K562 (cell line): ENCODE measurements at regions not wholly inside any gene's neighbourhood (a gene's known extent, or its start where the extent isn't known, plus 50 kb on each side); places are given as distances from the start of the nearest gene placed in this dataset.
A peak's percentile ranks its signal among the peaks of the same experiment; 100 is the strongest.

Source experiments
- DIDO1 ChIP-seq: fragments of 450-650 bp; IDR thresholded peaks from 2 replicates; pipeline ENCODE4 v1.6.1; 2016; ENCODE audit warnings: low read depth, missing biosample characterization, missing genetic modification characterization
- GATAD2B ChIP-seq: fragments of 450-650 bp; IDR thresholded peaks from 2 replicates; pipeline ENCODE4 v1.6.1; 2017; ENCODE audit warnings: mild to moderate bottlenecking, borderline replicate concordance
- SRSF9 ChIP-seq: fragments of 200-400 bp; formaldehyde crosslinking; IDR thresholded peaks from 2 replicates; pipeline ENCODE4 v1.6.1; 2017; ENCODE audit warnings: low read depth, low read length, borderline replicate concordance
- TAF1 ChIP-seq: IDR thresholded peaks from 2 replicates; pipeline ENCODE4 v1.6.1; 2011; ENCODE audit warnings: mild to moderate bottlenecking, low read length, moderate library complexity; ENCODE audit not compliant: insufficient read depth, control insufficient read depth, severe bottlenecking; ENCODE audit errors: extremely low read depth
- TAF9B ChIP-seq: fragments of 450-650 bp; IDR thresholded peaks from 2 replicates; pipeline ENCODE4 v1.6.1; 2018; ENCODE audit warnings: mild to moderate bottlenecking; ENCODE audit not compliant: partially characterized antibody
- TF ChIP-seq, protein P1 (sequence below): IDR thresholded peaks from 2 replicates; pipeline ENCODE4 v1.6.1; 2016; ENCODE audit warnings: missing genetic modification characterization, missing compliant biosample characterization
- TF ChIP-seq, protein P2 (sequence below): fragments of 200-600 bp; sonication (generic); IDR thresholded peaks from one replicate; pipeline ENCODE4 v1.6.1; 2012; ENCODE audit warnings: mild to moderate bottlenecking, low read depth, low read length, inconsistent platforms
- TF ChIP-seq, protein P3 (sequence below): fragments of 450-650 bp; formaldehyde crosslinking; IDR thresholded peaks from 2 replicates; pipeline ENCODE4 v1.4.0; 2020; ENCODE audit warnings: mild to moderate bottlenecking
- TF ChIP-seq, protein P4 (sequence below), 2 experiments: fragments of 450-650 bp in 1 of 2; sonication (generic) in 1 of 2; formaldehyde crosslinking in 1 of 2; IDR thresholded peaks in 1 of 2; conservative IDR thresholded peaks in 1 of 2; 2 replicates each; pipeline versions ENCODE4 v1.6.1 to v1.8.1; 2016 to 2023; ENCODE audit warnings: mild to moderate bottlenecking in 2 of 2, moderate library complexity in 2 of 2, inconsistent platforms in 1 of 2, missing genetic modification reagents in 1 of 2

DNA sequence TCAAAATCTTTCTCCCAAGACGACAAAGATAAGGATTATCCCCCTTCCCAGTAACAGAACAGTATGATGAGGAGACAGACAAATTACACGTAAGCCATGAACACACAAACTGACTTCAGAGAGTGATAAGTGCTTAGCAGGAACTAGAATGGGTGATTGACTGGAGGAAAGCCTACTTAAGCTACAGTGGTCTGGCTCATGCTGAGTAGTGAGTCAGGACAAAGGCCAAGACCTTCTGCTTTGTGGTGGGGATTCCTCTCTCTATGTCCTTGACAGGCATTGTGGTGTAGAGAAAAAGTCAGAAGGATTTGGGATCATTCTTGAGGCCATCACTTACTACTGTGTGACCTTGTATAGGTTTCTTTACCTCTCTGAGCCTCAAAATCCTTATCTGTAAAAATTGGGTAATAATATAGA lies 381.9 kb upstream of the CCL2 start (continued):
- TF ChIP-seq, protein P1, sequence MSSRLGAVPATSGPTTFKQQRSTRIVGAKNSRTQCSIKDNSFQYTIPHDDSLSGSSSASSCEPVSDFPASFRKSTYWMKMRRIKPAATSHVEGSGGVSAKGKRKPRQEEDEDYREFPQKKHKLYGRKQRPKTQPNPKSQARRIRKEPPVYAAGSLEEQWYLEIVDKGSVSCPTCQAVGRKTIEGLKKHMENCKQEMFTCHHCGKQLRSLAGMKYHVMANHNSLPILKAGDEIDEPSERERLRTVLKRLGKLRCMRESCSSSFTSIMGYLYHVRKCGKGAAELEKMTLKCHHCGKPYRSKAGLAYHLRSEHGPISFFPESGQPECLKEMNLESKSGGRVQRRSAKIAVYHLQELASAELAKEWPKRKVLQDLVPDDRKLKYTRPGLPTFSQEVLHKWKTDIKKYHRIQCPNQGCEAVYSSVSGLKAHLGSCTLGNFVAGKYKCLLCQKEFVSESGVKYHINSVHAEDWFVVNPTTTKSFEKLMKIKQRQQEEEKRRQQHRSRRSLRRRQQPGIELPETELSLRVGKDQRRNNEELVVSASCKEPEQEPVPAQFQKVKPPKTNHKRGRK (tag) = 0 out of 2 replicates have a peak, but pooled peaks have one; percentile 17
- TF ChIP-seq SRSF9 = no peak
- TF ChIP-seq, protein P2, sequence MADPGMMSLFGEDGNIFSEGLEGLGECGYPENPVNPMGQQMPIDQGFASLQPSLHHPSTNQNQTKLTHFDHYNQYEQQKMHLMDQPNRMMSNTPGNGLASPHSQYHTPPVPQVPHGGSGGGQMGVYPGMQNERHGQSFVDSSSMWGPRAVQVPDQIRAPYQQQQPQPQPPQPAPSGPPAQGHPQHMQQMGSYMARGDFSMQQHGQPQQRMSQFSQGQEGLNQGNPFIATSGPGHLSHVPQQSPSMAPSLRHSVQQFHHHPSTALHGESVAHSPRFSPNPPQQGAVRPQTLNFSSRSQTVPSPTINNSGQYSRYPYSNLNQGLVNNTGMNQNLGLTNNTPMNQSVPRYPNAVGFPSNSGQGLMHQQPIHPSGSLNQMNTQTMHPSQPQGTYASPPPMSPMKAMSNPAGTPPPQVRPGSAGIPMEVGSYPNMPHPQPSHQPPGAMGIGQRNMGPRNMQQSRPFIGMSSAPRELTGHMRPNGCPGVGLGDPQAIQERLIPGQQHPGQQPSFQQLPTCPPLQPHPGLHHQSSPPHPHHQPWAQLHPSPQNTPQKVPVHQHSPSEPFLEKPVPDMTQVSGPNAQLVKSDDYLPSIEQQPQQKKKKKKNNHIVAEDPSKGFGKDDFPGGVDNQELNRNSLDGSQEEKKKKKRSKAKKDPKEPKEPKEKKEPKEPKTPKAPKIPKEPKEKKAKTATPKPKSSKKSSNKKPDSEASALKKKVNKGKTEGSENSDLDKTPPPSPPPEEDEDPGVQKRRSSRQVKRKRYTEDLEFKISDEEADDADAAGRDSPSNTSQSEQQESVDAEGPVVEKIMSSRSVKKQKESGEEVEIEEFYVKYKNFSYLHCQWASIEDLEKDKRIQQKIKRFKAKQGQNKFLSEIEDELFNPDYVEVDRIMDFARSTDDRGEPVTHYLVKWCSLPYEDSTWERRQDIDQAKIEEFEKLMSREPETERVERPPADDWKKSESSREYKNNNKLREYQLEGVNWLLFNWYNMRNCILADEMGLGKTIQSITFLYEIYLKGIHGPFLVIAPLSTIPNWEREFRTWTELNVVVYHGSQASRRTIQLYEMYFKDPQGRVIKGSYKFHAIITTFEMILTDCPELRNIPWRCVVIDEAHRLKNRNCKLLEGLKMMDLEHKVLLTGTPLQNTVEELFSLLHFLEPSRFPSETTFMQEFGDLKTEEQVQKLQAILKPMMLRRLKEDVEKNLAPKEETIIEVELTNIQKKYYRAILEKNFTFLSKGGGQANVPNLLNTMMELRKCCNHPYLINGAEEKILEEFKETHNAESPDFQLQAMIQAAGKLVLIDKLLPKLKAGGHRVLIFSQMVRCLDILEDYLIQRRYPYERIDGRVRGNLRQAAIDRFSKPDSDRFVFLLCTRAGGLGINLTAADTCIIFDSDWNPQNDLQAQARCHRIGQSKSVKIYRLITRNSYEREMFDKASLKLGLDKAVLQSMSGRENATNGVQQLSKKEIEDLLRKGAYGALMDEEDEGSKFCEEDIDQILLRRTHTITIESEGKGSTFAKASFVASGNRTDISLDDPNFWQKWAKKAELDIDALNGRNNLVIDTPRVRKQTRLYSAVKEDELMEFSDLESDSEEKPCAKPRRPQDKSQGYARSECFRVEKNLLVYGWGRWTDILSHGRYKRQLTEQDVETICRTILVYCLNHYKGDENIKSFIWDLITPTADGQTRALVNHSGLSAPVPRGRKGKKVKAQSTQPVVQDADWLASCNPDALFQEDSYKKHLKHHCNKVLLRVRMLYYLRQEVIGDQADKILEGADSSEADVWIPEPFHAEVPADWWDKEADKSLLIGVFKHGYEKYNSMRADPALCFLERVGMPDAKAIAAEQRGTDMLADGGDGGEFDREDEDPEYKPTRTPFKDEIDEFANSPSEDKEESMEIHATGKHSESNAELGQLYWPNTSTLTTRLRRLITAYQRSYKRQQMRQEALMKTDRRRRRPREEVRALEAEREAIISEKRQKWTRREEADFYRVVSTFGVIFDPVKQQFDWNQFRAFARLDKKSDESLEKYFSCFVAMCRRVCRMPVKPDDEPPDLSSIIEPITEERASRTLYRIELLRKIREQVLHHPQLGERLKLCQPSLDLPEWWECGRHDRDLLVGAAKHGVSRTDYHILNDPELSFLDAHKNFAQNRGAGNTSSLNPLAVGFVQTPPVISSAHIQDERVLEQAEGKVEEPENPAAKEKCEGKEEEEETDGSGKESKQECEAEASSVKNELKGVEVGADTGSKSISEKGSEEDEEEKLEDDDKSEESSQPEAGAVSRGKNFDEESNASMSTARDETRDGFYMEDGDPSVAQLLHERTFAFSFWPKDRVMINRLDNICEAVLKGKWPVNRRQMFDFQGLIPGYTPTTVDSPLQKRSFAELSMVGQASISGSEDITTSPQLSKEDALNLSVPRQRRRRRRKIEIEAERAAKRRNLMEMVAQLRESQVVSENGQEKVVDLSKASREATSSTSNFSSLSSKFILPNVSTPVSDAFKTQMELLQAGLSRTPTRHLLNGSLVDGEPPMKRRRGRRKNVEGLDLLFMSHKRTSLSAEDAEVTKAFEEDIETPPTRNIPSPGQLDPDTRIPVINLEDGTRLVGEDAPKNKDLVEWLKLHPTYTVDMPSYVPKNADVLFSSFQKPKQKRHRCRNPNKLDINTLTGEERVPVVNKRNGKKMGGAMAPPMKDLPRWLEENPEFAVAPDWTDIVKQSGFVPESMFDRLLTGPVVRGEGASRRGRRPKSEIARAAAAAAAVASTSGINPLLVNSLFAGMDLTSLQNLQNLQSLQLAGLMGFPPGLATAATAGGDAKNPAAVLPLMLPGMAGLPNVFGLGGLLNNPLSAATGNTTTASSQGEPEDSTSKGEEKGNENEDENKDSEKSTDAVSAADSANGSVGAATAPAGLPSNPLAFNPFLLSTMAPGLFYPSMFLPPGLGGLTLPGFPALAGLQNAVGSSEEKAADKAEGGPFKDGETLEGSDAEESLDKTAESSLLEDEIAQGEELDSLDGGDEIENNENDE = no peak
- TF ChIP-seq, protein P3, sequence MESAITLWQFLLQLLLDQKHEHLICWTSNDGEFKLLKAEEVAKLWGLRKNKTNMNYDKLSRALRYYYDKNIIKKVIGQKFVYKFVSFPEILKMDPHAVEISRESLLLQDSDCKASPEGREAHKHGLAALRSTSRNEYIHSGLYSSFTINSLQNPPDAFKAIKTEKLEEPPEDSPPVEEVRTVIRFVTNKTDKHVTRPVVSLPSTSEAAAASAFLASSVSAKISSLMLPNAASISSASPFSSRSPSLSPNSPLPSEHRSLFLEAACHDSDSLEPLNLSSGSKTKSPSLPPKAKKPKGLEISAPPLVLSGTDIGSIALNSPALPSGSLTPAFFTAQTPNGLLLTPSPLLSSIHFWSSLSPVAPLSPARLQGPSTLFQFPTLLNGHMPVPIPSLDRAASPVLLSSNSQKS (CRISPR knock-in tag) = no peak
- TF ChIP-seq GATAD2B = 0 out of 2 replicates have a peak, but pooled peaks have one; percentile 60
- TF ChIP-seq TAF9B = peak; percentile 49
- TF ChIP-seq, protein P4, sequence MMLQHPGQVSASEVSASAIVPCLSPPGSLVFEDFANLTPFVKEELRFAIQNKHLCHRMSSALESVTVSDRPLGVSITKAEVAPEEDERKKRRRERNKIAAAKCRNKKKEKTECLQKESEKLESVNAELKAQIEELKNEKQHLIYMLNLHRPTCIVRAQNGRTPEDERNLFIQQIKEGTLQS (IDR thresholded peaks at IDR 0.05) = peak; percentile 43
- TF ChIP-seq, protein P4 (CRISPR knock-in tag; conservative IDR thresholded peaks at IDR 0.05) = 0 out of 2 replicates have a peak, but pooled peaks have one; percentile 33
- TF ChIP-seq TAF1 = no peak
- TF ChIP-seq DIDO1 (tag) = no peak
